AG04450 (cell line): ENCODE measurements at regions not wholly inside any gene's neighbourhood (a gene's known extent, or its start where the extent isn't known, plus 50 kb on each side); places are given as distances from the start of the nearest gene placed in this dataset.
A peak's percentile ranks its signal among the peaks of the same experiment; 100 is the strongest.

Experiments used
- CTCF ChIA-PET: fragments of 300-600, 350-600 bp; formaldehyde crosslinking; extraction: SDS; loops from one replicate; lab custom pipeline; 2022; ENCODE audit warnings: antibody characterized with exemption, inconsistent platforms; lab: Charles Lee
- POLR2A ChIA-PET: fragments of 350-600 bp; formaldehyde crosslinking; extraction: SDS; loops from one replicate; lab custom pipeline; 2021; ENCODE audit warnings: antibody characterized with exemption, inconsistent platforms; lab: Yijun Ruan, JAX
- DNase-seq: peaks from one replicate; pipeline ENCODE4 v3.0.0-alpha.2; 2011; ENCODE audit warnings: low read depth, low spot score
- H3K27ac ChIP-seq: one replicate; pipeline ENCODE4 v1.5.1; 2012; ENCODE audit warnings: low read depth, low read length, control low read depth
- H3K27me3 ChIP-seq: one replicate; pipeline ENCODE4 v1.6.0; 2012; ENCODE audit warnings: low read length; ENCODE audit not compliant: control insufficient read depth, insufficient read depth
- H3K4me3 ChIP-seq: 2 replicates; pipeline ENCODE4 v1.5.1; 2011; ENCODE audit warnings: mild to moderate bottlenecking, low read depth, low read length, control low read depth
- H3K9me3 ChIP-seq: 2 replicates; pipeline ENCODE4 v1.5.1; 2012; ENCODE audit warnings: low read length; ENCODE audit not compliant: control insufficient read depth, insufficient read depth
- CTCF ChIP-seq: IDR thresholded peaks from 2 replicates; pipeline ENCODE4 v1.5.1; 2011; ENCODE audit warnings: low read depth, low read length, control low read depth, inconsistent platforms

- DNase-seq: peak; percentile 21
- POLR2A ChIA-PET: no interaction called here
- no peak for TF ChIP-seq CTCF
- H3K27me3 ChIP-seq: no peaks in the 10 kb centered on the region
- no peaks in the 10 kb centered on the region for H3K9me3 ChIP-seq
- H3K4me3 ChIP-seq: no peak overlapping the region
- H3K27ac ChIP-seq: no peak overlapping the region
- CTCF ChIA-PET: interaction anchor here (1.2 kb wide), 1 partner anchor 377 kb away, joined by 4 read pairs; no protein-coding TSS in a partner anchor
These were observed 63.5 kb downstream of the TANC2 start for GRCh38 chr17:63029541-63029940.

- ChIA-PET CTCF (interaction anchor here (0.7 kb wide), 1 partner anchor 10 kb away, joined by 3 read pairs; no protein-coding TSS in a partner anchor), POLR2A (no interaction called here)
- no peak overlapping the region for H3K4me3 ChIP-seq
- no peaks in the 10 kb centered on the region for H3K27me3 ChIP-seq
- TF ChIP-seq CTCF: no peak
- H3K9me3 ChIP-seq: no peaks in the 10 kb centered on the region
- no peak for DNase-seq
- H3K27ac ChIP-seq: no peak overlapping the region
These were observed 66.1 kb downstream of the TANC2 start for GRCh38 chr17:63032142-63032541.

GRCh38 chr17:63033142-63033541 lies 67.1 kb downstream of the TANC2 start:
- Histone ChIP-seq H3K4me3 (no peak overlapping the region), H3K9me3 (no peaks in the 10 kb centered on the region), H3K27me3 (no peaks in the 10 kb centered on the region), H3K27ac (no peak overlapping the region)
- ChIA-PET CTCF (no interaction called here), POLR2A (interaction anchor here (0.8 kb wide), 1 partner anchor 13 kb away, joined by 3 read pairs; no protein-coding TSS in a partner anchor)
- no peak for TF ChIP-seq CTCF
- DNase-seq: no peak

- H3K9me3 ChIP-seq: no peaks in the 10 kb centered on the region
- DNase-seq: peak; percentile 44
- no peak overlapping the region for H3K27ac ChIP-seq
- no peak overlapping the region for H3K4me3 ChIP-seq
- no peaks in the 10 kb centered on the region for H3K27me3 ChIP-seq
- ChIA-PET POLR2A (no interaction called here), CTCF (no interaction called here)
- TF ChIP-seq CTCF: no peak
These were observed 69.2 kb downstream of the TANC2 start for GRCh38 chr17:63035271-63035670.

GRCh38 chr17:63035695-63036094 lies 69.7 kb downstream of the TANC2 start:
- no peak overlapping the region for H3K27ac ChIP-seq
- TF ChIP-seq CTCF: no peak
- POLR2A ChIA-PET: no interaction called here
- no peak overlapping the region for H3K4me3 ChIP-seq
- DNase-seq: no peak
- H3K27me3 ChIP-seq: no peaks in the 10 kb centered on the region
- CTCF ChIA-PET: no interaction called here
- no peaks in the 10 kb centered on the region for H3K9me3 ChIP-seq
